ENCODE measurements at regions not wholly inside any gene's neighbourhood (a gene's known extent, or its start where the extent isn't known, plus 50 kb on each side); places are given as distances from the start of the nearest gene placed in this dataset.

DNA sequence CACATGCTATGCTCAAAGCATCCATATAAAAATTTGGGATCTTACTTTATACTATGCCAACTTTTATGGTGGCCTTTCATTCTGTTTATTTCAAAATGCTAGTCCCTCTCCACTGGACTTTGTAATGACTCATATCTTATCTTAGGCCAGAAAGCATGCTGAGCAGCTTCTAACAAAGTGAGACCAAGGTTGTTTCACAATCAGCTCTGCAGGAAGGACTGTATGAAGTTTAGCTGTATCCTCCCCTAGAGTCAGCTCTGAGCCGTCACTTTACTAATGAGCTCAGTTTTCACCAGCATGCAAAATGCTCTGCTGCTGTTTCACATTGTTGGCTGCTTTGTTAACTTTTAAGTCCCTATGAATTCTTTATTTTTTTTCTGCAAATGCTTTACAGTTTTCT lies 1608.8 kb downstream of the OLFM4 start:
- FAIRE-seq = peak; percentile 95
- peak overlapping the region in 1 of 2 experiments; percentile 28; a peak in 1 of 4 replicates for H3K4me2 ChIP-seq (ENCODE audit: insufficient read depth in 1 of 2, low read depth in 2 of 2, low read length in 2 of 2)

More for the DNA sequence above, 1608.8 kb downstream of the OLFM4 start:
- Histone ChIP-seq H3K9me3 (ENCODE audit: insufficient read depth in 2 of 2, low read depth in 1 of 2, low read length in 1 of 2) (no peaks in the 10 kb centered on the region), H2BK15ac (ENCODE audit: low read length) (no peak overlapping the region), H2AFZ (ENCODE audit: low read length) (no peak overlapping the region), H3K23ac (ENCODE audit: insufficient read length) (no peak overlapping the region), H4K8ac (ENCODE audit: extremely low read depth, insufficient read depth, low read length) (no peak overlapping the region), H3K4me3 (ENCODE audit: extremely low read depth in 1 of 4, insufficient read depth in 2 of 4, low read depth in 3 of 4, low read length in 4 of 4) (no peak overlapping the region), H3K18ac (ENCODE audit: extremely low read depth, low read length) (no peak overlapping the region), H3K79me1 (ENCODE audit: low read depth, low read length) (no peaks in the 10 kb centered on the region), H3K9ac (replicated peaks in 1 of 4; ENCODE audit: extremely low read depth in 1 of 4, low read depth in 3 of 4, low read length in 3 of 4) (no peak overlapping the region), H3K27ac (ENCODE audit: low read depth, low read length) (no peak overlapping the region), H3K23me2 (ENCODE audit: low read depth, low read length) (no peaks in the 10 kb centered on the region), H3K27me3 (replicated peaks in 1 of 4; ENCODE audit: control insufficient read depth in 3 of 4, extremely low read depth in 1 of 4, insufficient read depth in 3 of 4, low read length in 3 of 4) (no peaks in the 10 kb centered on the region), H3K4ac (replicated peaks; ENCODE audit: insufficient read length, low read depth, low read length) (no peak overlapping the region), H2BK120ac (replicated peaks; ENCODE audit: low read depth, low read length) (no peak overlapping the region), H2BK20ac (ENCODE audit: low read length) (no peak overlapping the region), H4K5ac (ENCODE audit: insufficient read length, low read depth, low read length) (peak overlapping the region; percentile 77), H3K56ac (replicated peaks; ENCODE audit: insufficient read length, low read depth, low read length) (no peak overlapping the region), H3K14ac (ENCODE audit: insufficient read length) (no peak overlapping the region), H2AK5ac (ENCODE audit: low read depth, low read length) (no peak overlapping the region), H4K91ac (replicated peaks; ENCODE audit: insufficient read length, low read length) (no peak overlapping the region), H2BK5ac (ENCODE audit: low read depth, low read length) (no peak overlapping the region), H3K4me1 (replicated peaks in 1 of 4; ENCODE audit: control insufficient read depth in 3 of 4, insufficient read depth in 4 of 4, low read length in 3 of 4) (peaks cover 0 to 8% (median 7%) of the 10 kb centered on the region in 4 experiments; a peak in 5 of 7 replicates), H3K79me2 (ENCODE audit: control insufficient read depth in 1 of 2, insufficient read depth in 2 of 2, low read length in 2 of 2) (no peaks in the 10 kb centered on the region), H2BK12ac (ENCODE audit: low read depth, low read length) (no peak overlapping the region), H4K20me1 (replicated peaks in 1 of 2; ENCODE audit: control insufficient read depth in 1 of 2, insufficient read depth in 2 of 2, low read length in 2 of 2) (no peaks in the 10 kb centered on the region), H3K36me3 (ENCODE audit: control insufficient read depth in 2 of 4, insufficient read depth in 4 of 4, low read length in 3 of 4) (no peaks in the 10 kb centered on the region; a peak in 1 of 8 replicates)
- TF ChIP-seq RAD21 (IDR thresholded peaks at IDR 0.05 in 1 of 2, conservative IDR thresholded peaks at IDR 0.05 in 1 of 2; ENCODE audit: low read depth in 2 of 2, low read length in 2 of 2) = peak; percentile 11 to 25; a peak in 3 of 4 replicates
- TF ChIP-seq CEBPB (IDR thresholded peaks at IDR 0.05; ENCODE audit: low read depth, low read length) = peak; percentile 93
- 0 out of 2 replicates have a peak, but pooled peaks have one; percentile 34 for TF ChIP-seq JUND (IDR thresholded peaks at IDR 0.05; ENCODE audit: low read length)
- TF ChIP-seq EP300 (IDR thresholded peaks at IDR 0.05; ENCODE audit: borderline replicate concordance in 1 of 2, low read depth in 2 of 2, low read length in 2 of 2) = no peak
- no peak for TF ChIP-seq BCL11A (IDR thresholded peaks at IDR 0.05; ENCODE audit: low read depth in 2 of 2, low read length in 2 of 2)
- CTCF ChIA-PET (ENCODE audit: partially characterized antibody) = interaction anchor here (0.5 kb wide), 1 partner anchor 64 kb away, joined by 3 read pairs; no protein-coding TSS in a partner anchor
- WGBS, 2 experiments (ENCODE audit: extremely low coverage in 1 of 2, insufficient coverage in 1 of 2, insufficient read length in 1 of 2, insufficient replicate concordance in 2 of 2, low coverage in 1 of 2, low lambda C conversion rate in 2 of 2, missing lambda C conversion rate in 1 of 2) = 8% methylated on average over 1 of the region's 1 CpG; no CpG with 5 or more reads in 1 of the 2 experiments
- POLR2A ChIA-PET (ENCODE audit: partially characterized antibody) = no interaction called here
- DNase-seq (ENCODE audit: low read depth in 1 of 2, low spot score in 2 of 2) = no peak

All from H1 (cell line).